Activated CD8-positive, alpha-beta T cell treated with anti-CD3 and anti-CD28 coated beads for 36 hours (primary cell): ENCODE measurements at regions not wholly inside any gene's neighbourhood (a gene's known extent, or its start where the extent isn't known, plus 50 kb on each side); places are given as distances from the start of the nearest gene placed in this dataset.
A peak's percentile ranks its signal among the peaks of the same experiment; 100 is the strongest.

Experiments used
- ATAC-seq: fragments of 200-7000 bp; cut with Tn5 transposase; one replicate; pipeline ENCODE4 v1.10.0; 2021; ENCODE audit warnings: mild to moderate bottlenecking, moderate library complexity
- CTCF ChIA-PET: fragments of 350-600 bp; sonication (Branson Sonifier 250); formaldehyde crosslinking; loops from one replicate; lab custom pipeline; 2021; ENCODE audit warnings: antibody characterized with exemption; lab: Charles Lee
- POLR2A ChIA-PET: fragments of 350-600 bp; sonication (Branson Sonifier 250); formaldehyde crosslinking; loops from one replicate; lab custom pipeline; 2021; ENCODE audit warnings: antibody characterized with exemption; lab: Charles Lee
- DNase-seq: peaks from one replicate; pipeline ENCODE4 v3.0.0-alpha.2; 2020
- H3K27ac Mint-ChIP-seq: one replicate; pipeline ENCODE4 v1.8.0; 2021; ENCODE audit warnings: mild to moderate bottlenecking, mixed read lengths
- H3K27me3 Mint-ChIP-seq: one replicate; pipeline ENCODE4 v1.8.0; 2021; ENCODE audit warnings: mixed read lengths
- H3K36me3 Mint-ChIP-seq: one replicate; pipeline ENCODE4 v1.8.0; 2021; ENCODE audit warnings: low read depth, mixed read lengths
- H3K4me1 Mint-ChIP-seq: one replicate; pipeline ENCODE4 v1.8.0; 2021; ENCODE audit warnings: low read depth, mixed read lengths
- H3K4me3 Mint-ChIP-seq: one replicate; pipeline ENCODE4 v1.8.0; 2021; ENCODE audit warnings: mild to moderate bottlenecking, moderate library complexity, mixed read lengths
- H3K9me3 Mint-ChIP-seq: one replicate; pipeline ENCODE4 v1.8.0; 2021; ENCODE audit warnings: mixed read lengths
- CTCF ChIP-seq: fragments of 200-600 bp; IDR thresholded peaks from one replicate; pipeline ENCODE4 v1.8.0; 2022; ENCODE audit warnings: antibody characterized with exemption, mild to moderate bottlenecking
- intact Hi-C: fragments of 100-400 bp; cut with micrococcal nuclease; formaldehyde crosslinking; loops from one replicate; pipeline ENCODE4 v1.10.0; 2022

GRCh38 chr17:68172461-68172954, 75.3 kb upstream of the AMZ2 start:
- DNase-seq (peak; percentile 84), ATAC-seq (peak; percentile 82)
- intact Hi-C loops, result loop anchor here (10.0 kb wide), 1 partner anchor 262 kb away; no protein-coding TSS in a partner anchor
- CTCF ChIA-PET, result interaction anchor here (0.6 to 3.6 kb wide), 38 partner anchors 13 to 297 kb away, joined by 3 to 60 read pairs (median 4); partner anchors contain the start of genes AMZ2 and WIPI1
- Mint-ChIP-seq H3K27ac (no peak overlapping the region), H3K27me3 (peaks cover 3% of the 10 kb centered on the region), H3K36me3 (no peaks in the 10 kb centered on the region), H3K4me3 (no peak overlapping the region), H3K4me1 (peaks cover 20% of the 10 kb centered on the region), H3K9me3 (no peaks in the 10 kb centered on the region)
- POLR2A ChIA-PET, result interaction anchor here (0.8 to 1.8 kb wide), 2 partner anchors 27 to 62 kb away, joined by 3 to 7 read pairs; no protein-coding TSS in a partner anchor
- TF ChIP-seq CTCF, result peak; percentile 99

- POLR2A ChIA-PET, result no interaction called here
- Mint-ChIP-seq H3K4me3 (no peak overlapping the region), H3K27me3 (peaks cover 3% of the 10 kb centered on the region), H3K4me1 (peaks cover 6% of the 10 kb centered on the region), H3K27ac (no peak overlapping the region), H3K36me3 (peaks cover 2% of the 10 kb centered on the region), H3K9me3 (peaks cover 2% of the 10 kb centered on the region)
- TF ChIP-seq CTCF, result no peak
- no peak for DNase-seq
- CTCF ChIA-PET, result interaction anchor here (1.2 to 3.0 kb wide), 3 partner anchors 10 to 117 kb away, joined by 3 to 22 read pairs (median 7); no protein-coding TSS in a partner anchor
- intact Hi-C loops, result loop anchor here (10.0 kb wide), 1 partner anchor 259 kb away; no protein-coding TSS in a partner anchor
- ATAC-seq, result no peak
Observed at GRCh38 chr17:68175416-68175815, 72.4 kb upstream of the AMZ2 start.

DNA sequence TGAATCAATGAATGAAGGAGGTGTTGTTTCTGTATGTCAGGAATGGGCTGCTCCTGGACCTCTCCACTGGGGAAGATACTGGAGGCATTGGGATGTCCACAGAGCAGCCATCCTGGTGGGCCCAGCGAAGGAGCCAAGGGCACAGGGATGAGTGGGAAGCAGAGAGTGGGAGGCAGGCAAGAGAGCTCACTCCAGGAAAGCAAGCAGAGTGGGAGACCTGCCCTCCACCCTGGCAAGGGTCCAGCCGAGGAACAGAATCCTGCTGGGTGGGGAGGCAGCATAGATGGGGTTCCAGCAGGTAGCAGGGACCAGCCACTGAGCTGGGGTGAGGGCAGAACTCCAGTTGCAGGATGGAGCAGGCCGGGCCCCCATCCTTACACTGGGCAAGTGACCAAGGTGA, 71.9 kb upstream of the AMZ2 start:
- DNase-seq (no peak), ATAC-seq (no peak)
- TF ChIP-seq CTCF, result no peak
- intact Hi-C loops, result loop anchor here (2.0 to 10.0 kb wide), 2 partner anchors 259 to 285 kb away; no protein-coding TSS in a partner anchor
- Mint-ChIP-seq H3K27ac (no peak overlapping the region), H3K27me3 (peaks cover 3% of the 10 kb centered on the region), H3K36me3 (peaks cover 2% of the 10 kb centered on the region), H3K4me1 (peaks cover 11% of the 10 kb centered on the region), H3K9me3 (peaks cover 2% of the 10 kb centered on the region), H3K4me3 (no peak overlapping the region)
- POLR2A ChIA-PET, result interaction anchor here (0.7 kb wide), 1 partner anchor 264 kb away, joined by 3 read pairs; no protein-coding TSS in a partner anchor
- CTCF ChIA-PET, result interaction anchor here (1.2 to 3.0 kb wide), 3 partner anchors 10 to 118 kb away, joined by 3 to 22 read pairs (median 7); no protein-coding TSS in a partner anchor

DNA sequence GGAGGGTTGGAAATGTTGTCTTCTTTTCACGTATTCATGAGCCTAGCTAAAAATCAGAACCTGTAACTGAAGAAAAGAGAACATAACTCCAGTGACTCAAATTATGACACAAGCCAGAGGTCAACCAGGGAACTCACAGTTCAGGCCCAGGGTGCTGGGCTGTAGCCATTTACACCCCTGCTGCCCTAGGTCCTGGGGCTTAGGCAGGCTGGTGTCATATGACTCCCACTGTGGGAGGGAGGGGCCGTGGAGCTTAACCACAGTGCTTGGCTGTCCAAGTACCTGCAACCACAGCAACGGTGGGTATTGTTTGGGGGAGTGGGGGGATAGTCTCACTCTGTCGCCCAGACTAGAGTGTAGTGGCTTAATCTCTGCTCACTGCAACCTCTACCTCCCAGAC, 71.1 kb upstream of the AMZ2 start:
- ATAC-seq (no peak), DNase-seq (no peak)
- peaks cover 3% of the 10 kb centered on the region for H3K27me3 Mint-ChIP-seq
- no peak overlapping the region for H3K27ac Mint-ChIP-seq
- H3K36me3 Mint-ChIP-seq, result peaks cover 2% of the 10 kb centered on the region
- no peak overlapping the region for H3K4me3 Mint-ChIP-seq
- intact Hi-C loops, result loop anchor here (2.0 to 10.0 kb wide), 2 partner anchors 258 to 284 kb away; no protein-coding TSS in a partner anchor
- ChIA-PET CTCF (interaction anchor here (0.9 to 3.0 kb wide), 7 partner anchors 9 to 287 kb away, joined by 3 to 22 read pairs (median 4); no protein-coding TSS in a partner anchor), POLR2A (interaction anchor here (0.6 to 1.3 kb wide), 3 partner anchors 8 to 263 kb away, joined by 3 to 4 read pairs (median 4); no protein-coding TSS in a partner anchor)
- no peak for TF ChIP-seq CTCF
- peaks cover 17% of the 10 kb centered on the region for H3K4me1 Mint-ChIP-seq
- H3K9me3 Mint-ChIP-seq, result peaks cover 2% of the 10 kb centered on the region

- Mint-ChIP-seq H3K4me1 (peaks cover 35% of the 10 kb centered on the region), H3K36me3 (peaks cover 2% of the 10 kb centered on the region), H3K27me3 (no peaks in the 10 kb centered on the region), H3K9me3 (peaks cover 2% of the 10 kb centered on the region), H3K27ac (no peak overlapping the region), H3K4me3 (no peak overlapping the region)
- DNase-seq (no peak), ATAC-seq (no peak)
- POLR2A ChIA-PET, result no interaction called here
- CTCF ChIA-PET, result no interaction called here
- TF ChIP-seq CTCF, result no peak
- intact Hi-C loops, result loop anchor here (10.0 kb wide), 1 partner anchor 256 kb away; no protein-coding TSS in a partner anchor
Observed at GRCh38 chr17:68178831-68179230, 69.0 kb upstream of the AMZ2 start.
